ENCODE measurements at regions not wholly inside any gene's neighbourhood (a gene's known extent, or its start where the extent isn't known, plus 50 kb on each side); places are given as distances from the start of the nearest gene placed in this dataset.
A peak's percentile ranks its signal among the peaks of the same experiment; 100 is the strongest.

- DNase-seq, result no peak
These were observed 1092.6 kb upstream of the AUTS2 start for GRCh38 chr7:68505721-68506120.

GRCh38 chr7:68507668-68508067 is 1090.6 kb upstream of the AUTS2 start:
- no peak for DNase-seq

GRCh38 chr7:68509054-68509453 is 1089.2 kb upstream of the AUTS2 start:
- no peak for DNase-seq

GRCh38 chr7:68509603-68510002 is 1088.7 kb upstream of the AUTS2 start:
- DNase-seq, result no peak

GRCh38 chr7:68511281-68511680 is 1087.0 kb upstream of the AUTS2 start:
- DNase-seq, result no peak

GRCh38 chr7:68512466-68512865 is 1085.8 kb upstream of the AUTS2 start:
- DNase-seq, result no peak

GRCh38 chr7:68518060-68518459 is 1080.2 kb upstream of the AUTS2 start:
- no peak for DNase-seq

GRCh38 chr7:68524126-68524525 is 1074.1 kb upstream of the AUTS2 start:
- DNase-seq, result no peak

GRCh38 chr7:68529221-68529620 is 1069.1 kb upstream of the AUTS2 start:
- DNase-seq, result peak; percentile 14

- DNase-seq, result no peak
These were observed 1063.0 kb upstream of the AUTS2 start for GRCh38 chr7:68535266-68535665.

- no peak for DNase-seq
These were observed 1061.1 kb upstream of the AUTS2 start for GRCh38 chr7:68537051-68537773.

- no peak for DNase-seq
These were observed 1060.6 kb upstream of the AUTS2 start for GRCh38 chr7:68537774-68538071.

- DNase-seq, result no peak
These were observed 1055.4 kb upstream of the AUTS2 start for GRCh38 chr7:68542831-68543230.

- no peak for DNase-seq
These were observed 1053.4 kb upstream of the AUTS2 start for GRCh38 chr7:68544851-68545250.

GRCh38 chr7:68547181-68547580 is 1051.1 kb upstream of the AUTS2 start:
- DNase-seq, result peak; percentile 72

- DNase-seq, result peak; percentile 17
These were observed 1050.5 kb upstream of the AUTS2 start for GRCh38 chr7:68547799-68548198.

GRCh38 chr7:68550027-68550426 is 1048.2 kb upstream of the AUTS2 start:
- DNase-seq, result no peak

GRCh38 chr7:68550635-68551034 is 1047.6 kb upstream of the AUTS2 start:
- DNase-seq, result no peak

- DNase-seq, result no peak
These were observed 1041.7 kb upstream of the AUTS2 start for GRCh38 chr7:68556537-68556936.

GRCh38 chr7:68559518-68559917 is 1038.8 kb upstream of the AUTS2 start:
- no peak for DNase-seq

GRCh38 chr7:68562323-68562899 is 1035.9 kb upstream of the AUTS2 start:
- DNase-seq, result no peak

- DNase-seq, result peak; percentile 51
These were observed 1033.8 kb upstream of the AUTS2 start for GRCh38 chr7:68564306-68565135.

- no peak for DNase-seq
These were observed 1027.0 kb upstream of the AUTS2 start for GRCh38 chr7:68571286-68571685.
